ENCODE measurements at regions not wholly inside any gene's neighbourhood (a gene's known extent, or its start where the extent isn't known, plus 50 kb on each side); places are given as distances from the start of the nearest gene placed in this dataset.

GRCh38 chr4:108384544-108384943, 215.8 kb upstream of the LEF1 start:
- intact Hi-C loops (cut with DNase I): no loop called here
- Histone ChIP-seq H3K9me3 (no peaks in the 10 kb centered on the region), H3K36me3 (ENCODE audit: insufficient read depth in 1 of 2, low read depth in 1 of 2) (no peaks in the 10 kb centered on the region), H3K27ac (no peak overlapping the region), H3K4me3 (no peak overlapping the region), H3K27me3 (ENCODE audit: insufficient read depth in 3 of 3, low read length in 2 of 3) (no peaks in the 10 kb centered on the region), H3K4me1 (no peaks in the 10 kb centered on the region)
- no peak for ATAC-seq
- WGBS, 3 donors: 82 to 94% (median 94%) methylated on average over 1 of the region's 1 CpG
- no peak for DNase-seq
- TF ChIP-seq, protein P1, sequence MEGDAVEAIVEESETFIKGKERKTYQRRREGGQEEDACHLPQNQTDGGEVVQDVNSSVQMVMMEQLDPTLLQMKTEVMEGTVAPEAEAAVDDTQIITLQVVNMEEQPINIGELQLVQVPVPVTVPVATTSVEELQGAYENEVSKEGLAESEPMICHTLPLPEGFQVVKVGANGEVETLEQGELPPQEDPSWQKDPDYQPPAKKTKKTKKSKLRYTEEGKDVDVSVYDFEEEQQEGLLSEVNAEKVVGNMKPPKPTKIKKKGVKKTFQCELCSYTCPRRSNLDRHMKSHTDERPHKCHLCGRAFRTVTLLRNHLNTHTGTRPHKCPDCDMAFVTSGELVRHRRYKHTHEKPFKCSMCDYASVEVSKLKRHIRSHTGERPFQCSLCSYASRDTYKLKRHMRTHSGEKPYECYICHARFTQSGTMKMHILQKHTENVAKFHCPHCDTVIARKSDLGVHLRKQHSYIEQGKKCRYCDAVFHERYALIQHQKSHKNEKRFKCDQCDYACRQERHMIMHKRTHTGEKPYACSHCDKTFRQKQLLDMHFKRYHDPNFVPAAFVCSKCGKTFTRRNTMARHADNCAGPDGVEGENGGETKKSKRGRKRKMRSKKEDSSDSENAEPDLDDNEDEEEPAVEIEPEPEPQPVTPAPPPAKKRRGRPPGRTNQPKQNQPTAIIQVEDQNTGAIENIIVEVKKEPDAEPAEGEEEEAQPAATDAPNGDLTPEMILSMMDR (IDR thresholded peaks at IDR 0.05): no peak

DNA sequence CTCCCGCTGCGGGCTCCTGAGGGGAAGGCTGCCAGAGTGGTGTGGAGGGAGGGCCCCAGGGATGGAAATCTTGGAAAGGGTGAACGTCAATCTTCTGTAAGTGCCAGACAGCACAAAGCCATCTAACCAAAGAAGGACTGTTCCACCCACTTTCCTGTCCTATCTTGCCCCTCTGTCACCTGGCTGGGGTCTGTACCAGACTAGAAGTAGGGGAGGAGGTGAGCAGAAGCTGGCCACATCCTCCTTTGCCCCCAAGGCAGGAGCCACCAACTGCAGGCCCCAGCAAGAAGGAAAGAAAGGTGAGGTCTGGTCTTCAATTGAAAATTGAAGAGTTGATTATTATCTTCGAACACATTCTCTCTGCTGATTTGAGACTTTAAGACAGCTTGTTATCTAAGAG, 214.4 kb upstream of the LEF1 start:
- H3K36me3 ChIP-seq (ENCODE audit: insufficient read depth in 1 of 2, low read depth in 1 of 2): no peaks in the 10 kb centered on the region
- H3K27me3 ChIP-seq (ENCODE audit: insufficient read depth in 3 of 3, low read length in 2 of 3): no peaks in the 10 kb centered on the region
- 76 to 80% (median 76%) methylated on average over 4 of the region's 4 CpGs for WGBS, 3 donors
- DNase-seq: no peak
- no peak overlapping the region for H3K27ac ChIP-seq
- intact Hi-C loops (cut with DNase I): no loop called here
- no peak overlapping the region for H3K4me3 ChIP-seq
- H3K4me1 ChIP-seq: no peaks in the 10 kb centered on the region
- no peak for ATAC-seq
- H3K9me3 ChIP-seq: no peaks in the 10 kb centered on the region
- TF ChIP-seq, protein P1 (IDR thresholded peaks at IDR 0.05): no peak

- no peak overlapping the region for H3K27ac ChIP-seq
- intact Hi-C loops (cut with DNase I): no loop called here
- H3K9me3 ChIP-seq: no peaks in the 10 kb centered on the region
- H3K36me3 ChIP-seq (ENCODE audit: insufficient read depth in 1 of 2, low read depth in 1 of 2): no peaks in the 10 kb centered on the region
- DNase-seq (no peak), ATAC-seq (no peak)
- H3K27me3 ChIP-seq (ENCODE audit: insufficient read depth in 3 of 3, low read length in 2 of 3): no peaks in the 10 kb centered on the region
- WGBS, 3 donors: 88 to 90% (median 89%) methylated on average over 3 of the region's 3 CpGs
- no peak overlapping the region for H3K4me3 ChIP-seq
- no peaks in the 10 kb centered on the region for H3K4me1 ChIP-seq
- TF ChIP-seq, protein P1 (IDR thresholded peaks at IDR 0.05): no peak
Measured at GRCh38 chr4:108382751-108383150, 214.0 kb upstream of the LEF1 start.

GRCh38 chr4:108378164-108378563, 209.4 kb upstream of the LEF1 start:
- DNase-seq (no peak), ATAC-seq (no peak)
- Histone ChIP-seq H3K27me3 (ENCODE audit: insufficient read depth in 3 of 3, low read length in 2 of 3) (no peaks in the 10 kb centered on the region), H3K4me1 (no peaks in the 10 kb centered on the region), H3K36me3 (ENCODE audit: insufficient read depth in 1 of 2, low read depth in 1 of 2) (no peaks in the 10 kb centered on the region), H3K27ac (no peak overlapping the region), H3K9me3 (no peaks in the 10 kb centered on the region), H3K4me3 (no peak overlapping the region)
- intact Hi-C loops (cut with DNase I): no loop called here
- TF ChIP-seq, protein P1 (IDR thresholded peaks at IDR 0.05): no peak
- WGBS, 3 donors: 67 to 80% (median 75%) methylated on average over 6 of the region's 6 CpGs

DNA sequence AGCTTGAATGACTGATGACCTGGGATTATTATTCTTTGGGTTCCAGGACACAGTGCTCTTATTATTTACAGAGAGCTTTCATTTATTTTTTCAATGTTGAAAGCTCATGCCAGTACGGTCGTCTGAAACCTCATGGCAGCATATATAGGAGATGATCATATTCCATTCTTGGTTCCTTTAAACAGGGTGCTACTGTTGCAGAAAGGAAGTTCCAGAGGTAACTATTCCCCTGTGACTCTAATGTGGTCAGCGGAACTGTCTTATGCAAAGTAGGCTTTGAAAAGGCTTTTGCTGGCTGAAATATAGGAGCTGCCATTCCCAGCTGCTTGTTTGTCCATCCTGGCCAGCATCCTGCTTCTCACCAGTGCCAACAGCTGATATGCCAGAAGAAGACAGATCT, 208.3 kb upstream of the LEF1 start:
- Histone ChIP-seq H3K4me3 (no peak overlapping the region), H3K27ac (no peak overlapping the region), H3K27me3 (ENCODE audit: insufficient read depth in 3 of 3, low read length in 2 of 3) (peaks cover 0 to 3% (median 0%) of the 10 kb centered on the region in 3 donors), H3K9me3 (no peaks in the 10 kb centered on the region), H3K36me3 (ENCODE audit: insufficient read depth in 1 of 2, low read depth in 1 of 2) (no peaks in the 10 kb centered on the region), H3K4me1 (no peaks in the 10 kb centered on the region)
- TF ChIP-seq, protein P1 (IDR thresholded peaks at IDR 0.05): no peak
- ATAC-seq (no peak), DNase-seq (no peak)
- intact Hi-C loops (cut with DNase I): no loop called here
- 29 to 40% (median 35%) methylated on average over 3 of the region's 3 CpGs for WGBS, 3 donors

All from psoas muscle (tissue), 7 donors.